H1 (cell line): ENCODE measurements at regions not wholly inside any gene's neighbourhood (a gene's known extent, or its start where the extent isn't known, plus 50 kb on each side); places are given as distances from the start of the nearest gene placed in this dataset.

Experiments
- HDAC6 ChIP-seq: IDR thresholded peaks from one replicate; pipeline ENCODE4 v1.7.1; 2012; ENCODE audit warnings: low read depth, mild to moderate bottlenecking, inconsistent platforms, low read length, moderate library complexity
- TF ChIP-seq, protein P1 (sequence below), 3 experiments: IDR thresholded peaks; 1 replicate in 2 of 3; 2 replicates in 1 of 3; pipeline versions ENCODE4 v1.5.1 to v1.6.1; 2011; ENCODE audit warnings: low read length in 3 of 3, mild to moderate bottlenecking in 3 of 3, inconsistent platforms in 2 of 3, low read depth in 1 of 3, moderate library complexity in 1 of 3; ENCODE audit not compliant: insufficient read depth in 1 of 3; ENCODE audit errors: control extremely low read depth in 1 of 3

- TF ChIP-seq, protein P1, sequence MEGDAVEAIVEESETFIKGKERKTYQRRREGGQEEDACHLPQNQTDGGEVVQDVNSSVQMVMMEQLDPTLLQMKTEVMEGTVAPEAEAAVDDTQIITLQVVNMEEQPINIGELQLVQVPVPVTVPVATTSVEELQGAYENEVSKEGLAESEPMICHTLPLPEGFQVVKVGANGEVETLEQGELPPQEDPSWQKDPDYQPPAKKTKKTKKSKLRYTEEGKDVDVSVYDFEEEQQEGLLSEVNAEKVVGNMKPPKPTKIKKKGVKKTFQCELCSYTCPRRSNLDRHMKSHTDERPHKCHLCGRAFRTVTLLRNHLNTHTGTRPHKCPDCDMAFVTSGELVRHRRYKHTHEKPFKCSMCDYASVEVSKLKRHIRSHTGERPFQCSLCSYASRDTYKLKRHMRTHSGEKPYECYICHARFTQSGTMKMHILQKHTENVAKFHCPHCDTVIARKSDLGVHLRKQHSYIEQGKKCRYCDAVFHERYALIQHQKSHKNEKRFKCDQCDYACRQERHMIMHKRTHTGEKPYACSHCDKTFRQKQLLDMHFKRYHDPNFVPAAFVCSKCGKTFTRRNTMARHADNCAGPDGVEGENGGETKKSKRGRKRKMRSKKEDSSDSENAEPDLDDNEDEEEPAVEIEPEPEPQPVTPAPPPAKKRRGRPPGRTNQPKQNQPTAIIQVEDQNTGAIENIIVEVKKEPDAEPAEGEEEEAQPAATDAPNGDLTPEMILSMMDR (IDR thresholded peaks at IDR 0.05; ENCODE audit: control extremely low read depth in 1 of 3, insufficient read depth in 1 of 3, low read depth in 1 of 3, low read length in 3 of 3) = no peak
- TF ChIP-seq HDAC6 = no peak
These were observed 394.4 kb downstream of the PTPRU start (continued) for GRCh38 chr1:29630756-29631155.
